ENCODE measurements at regions not wholly inside any gene's neighbourhood (a gene's known extent, or its start where the extent isn't known, plus 50 kb on each side); places are given as distances from the start of the nearest gene placed in this dataset.

- TF ChIP-seq HCFC1 (IDR thresholded peaks at IDR 0.05; ENCODE audit: low read length) (no peak), ZNF24 (IDR thresholded peaks at IDR 0.05) (no peak), NFIC (IDR thresholded peaks at IDR 0.05; ENCODE audit: low read depth, low read length) (no peak), ZNF207 (IDR thresholded peaks at IDR 0.05; ENCODE audit: borderline replicate concordance) (no peak), GATAD2B (conservative IDR thresholded peaks at IDR 0.05; ENCODE audit: low read depth) (no peak), ZBED1 (IDR thresholded peaks at IDR 0.05; ENCODE audit: borderline replicate concordance) (no peak)
- TF ChIP-seq, protein P1, sequence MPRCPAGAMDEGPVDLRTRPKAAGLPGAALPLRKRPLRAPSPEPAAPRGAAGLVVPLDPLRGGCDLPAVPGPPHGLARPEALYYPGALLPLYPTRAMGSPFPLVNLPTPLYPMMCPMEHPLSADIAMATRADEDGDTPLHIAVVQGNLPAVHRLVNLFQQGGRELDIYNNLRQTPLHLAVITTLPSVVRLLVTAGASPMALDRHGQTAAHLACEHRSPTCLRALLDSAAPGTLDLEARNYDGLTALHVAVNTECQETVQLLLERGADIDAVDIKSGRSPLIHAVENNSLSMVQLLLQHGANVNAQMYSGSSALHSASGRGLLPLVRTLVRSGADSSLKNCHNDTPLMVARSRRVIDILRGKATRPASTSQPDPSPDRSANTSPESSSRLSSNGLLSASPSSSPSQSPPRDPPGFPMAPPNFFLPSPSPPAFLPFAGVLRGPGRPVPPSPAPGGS (IDR thresholded peaks at IDR 0.05; ENCODE audit: borderline replicate concordance, insufficient read depth, low read depth, low read length, poor library complexity, severe bottlenecking): no peak
- TF ChIP-seq, protein P2, sequence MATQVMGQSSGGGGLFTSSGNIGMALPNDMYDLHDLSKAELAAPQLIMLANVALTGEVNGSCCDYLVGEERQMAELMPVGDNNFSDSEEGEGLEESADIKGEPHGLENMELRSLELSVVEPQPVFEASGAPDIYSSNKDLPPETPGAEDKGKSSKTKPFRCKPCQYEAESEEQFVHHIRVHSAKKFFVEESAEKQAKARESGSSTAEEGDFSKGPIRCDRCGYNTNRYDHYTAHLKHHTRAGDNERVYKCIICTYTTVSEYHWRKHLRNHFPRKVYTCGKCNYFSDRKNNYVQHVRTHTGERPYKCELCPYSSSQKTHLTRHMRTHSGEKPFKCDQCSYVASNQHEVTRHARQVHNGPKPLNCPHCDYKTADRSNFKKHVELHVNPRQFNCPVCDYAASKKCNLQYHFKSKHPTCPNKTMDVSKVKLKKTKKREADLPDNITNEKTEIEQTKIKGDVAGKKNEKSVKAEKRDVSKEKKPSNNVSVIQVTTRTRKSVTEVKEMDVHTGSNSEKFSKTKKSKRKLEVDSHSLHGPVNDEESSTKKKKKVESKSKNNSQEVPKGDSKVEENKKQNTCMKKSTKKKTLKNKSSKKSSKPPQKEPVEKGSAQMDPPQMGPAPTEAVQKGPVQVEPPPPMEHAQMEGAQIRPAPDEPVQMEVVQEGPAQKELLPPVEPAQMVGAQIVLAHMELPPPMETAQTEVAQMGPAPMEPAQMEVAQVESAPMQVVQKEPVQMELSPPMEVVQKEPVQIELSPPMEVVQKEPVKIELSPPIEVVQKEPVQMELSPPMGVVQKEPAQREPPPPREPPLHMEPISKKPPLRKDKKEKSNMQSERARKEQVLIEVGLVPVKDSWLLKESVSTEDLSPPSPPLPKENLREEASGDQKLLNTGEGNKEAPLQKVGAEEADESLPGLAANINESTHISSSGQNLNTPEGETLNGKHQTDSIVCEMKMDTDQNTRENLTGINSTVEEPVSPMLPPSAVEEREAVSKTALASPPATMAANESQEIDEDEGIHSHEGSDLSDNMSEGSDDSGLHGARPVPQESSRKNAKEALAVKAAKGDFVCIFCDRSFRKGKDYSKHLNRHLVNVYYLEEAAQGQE (IDR thresholded peaks at IDR 0.05; ENCODE audit: low read depth, low read length): no peak
These were observed 122.3 kb downstream of the SLC24A2 start (continued) for GRCh38 chr9:19666575-19666974.
